GM12872 (cell line): ENCODE measurements at regions not wholly inside any gene's neighbourhood (a gene's known extent, or its start where the extent isn't known, plus 50 kb on each side); places are given as distances from the start of the nearest gene placed in this dataset.

Source experiments
- CTCF ChIP-seq: IDR thresholded peaks from 3 replicates; pipeline ENCODE4 v1.5.1; 2011; ENCODE audit warnings: low read depth, mild to moderate bottlenecking, low read length, moderate library complexity; ENCODE audit not compliant: insufficient read depth

GRCh38 chr5:4549351-4549750 is 590.8 kb upstream of the ADAMTS16 start:
- TF ChIP-seq CTCF: no peak

GRCh38 chr5:4551034-4551433 is 589.1 kb upstream of the ADAMTS16 start:
- no peak for TF ChIP-seq CTCF

GRCh38 chr5:4553130-4553529 is 587.0 kb upstream of the ADAMTS16 start:
- TF ChIP-seq CTCF: no peak

- no peak for TF ChIP-seq CTCF
Observed at GRCh38 chr5:4553978-4554377, 586.2 kb upstream of the ADAMTS16 start.

GRCh38 chr5:4555725-4556285 is 584.3 kb upstream of the ADAMTS16 start:
- TF ChIP-seq CTCF: no peak

GRCh38 chr5:4561403-4561802 is 578.7 kb upstream of the ADAMTS16 start:
- no peak for TF ChIP-seq CTCF

- TF ChIP-seq CTCF: no peak
Observed at GRCh38 chr5:4563400-4563799, 576.7 kb upstream of the ADAMTS16 start.
